HepG2 (cell line): ENCODE measurements at regions not wholly inside any gene's neighbourhood (a gene's known extent, or its start where the extent isn't known, plus 50 kb on each side); places are given as distances from the start of the nearest gene placed in this dataset.

ENCODE experiments used
- ATAC-seq: fragments of 200-7000 bp; cut with Tn5 transposase; 3 replicates; pipeline ENCODE4 v1.9.1; 2020; ENCODE audit warnings: mild to moderate bottlenecking, moderate library complexity
- BruUV-seq: library from RNA; stranded (reverse); fragments of 400-500 nt; replicated peaks from 2 replicates; lab custom pipeline; 2021; lab: Mats Ljungman, UMichigan
- CTCF ChIA-PET: fragments of 300-600 bp; formaldehyde crosslinking; extraction: SDS; loops from one replicate; lab custom pipeline; 2021; ENCODE audit warnings: low total read pairs, inconsistent platforms, low intra/inter-chr PET ratio; lab: Yijun Ruan, JAX
- POLR2A ChIA-PET: fragments of 350-600 bp; sonication (Branson Sonifier 250); formaldehyde crosslinking; loops from one replicate; lab custom pipeline; 2020; ENCODE audit warnings: antibody characterized with exemption, inconsistent platforms; lab: Yijun Ruan, JAX
- DNase-seq: peaks from one replicate; pipeline ENCODE4 v3.0.0-alpha.2; 2015; ENCODE audit warnings: low spot score
- FAIRE-seq: peaks from 3 replicates; lab custom pipeline; 2011; peaks lifted over from hg19 to GRCh38; lab: Jason Lieb, UNC
- H2AFZ ChIP-seq: one replicate; pipeline ENCODE4 v1.6.1; 2011; ENCODE audit warnings: low read length, inconsistent platforms
- H3K27ac ChIP-seq: fragments of 300-600 bp; 3 replicates; pipeline ENCODE4 v1.8.0; 2011; ENCODE audit warnings: mixed run types, mild to moderate bottlenecking, mixed read lengths, low read length, inconsistent platforms; ENCODE audit not compliant: insufficient read depth; ENCODE audit errors: extremely low read length
- H3K27me3 ChIP-seq, 2 experiments: fragments of 200-600 bp in 1 of 2; 2 replicates in 1 of 2; 3 replicates in 1 of 2; pipeline versions ENCODE4 v1.6.0 to v1.8.0; 2011; ENCODE audit warnings: low read length in 2 of 2, mild to moderate bottlenecking in 2 of 2, moderate library complexity in 2 of 2, inconsistent platforms in 1 of 2; ENCODE audit not compliant: insufficient read depth in 2 of 2, control insufficient read depth in 1 of 2
- H3K36me3 ChIP-seq, 2 experiments: fragments of 200-600 bp in 1 of 2; replicated peaks in 1 of 2; 2 replicates in 1 of 2; 3 replicates in 1 of 2; pipeline versions ENCODE4 v1.5.1 to v1.8.0; 2011; ENCODE audit warnings: low read length in 2 of 2, inconsistent platforms in 1 of 2; ENCODE audit not compliant: insufficient read depth in 2 of 2, control insufficient read depth in 1 of 2
- H3K4me1 ChIP-seq: 2 replicates; pipeline ENCODE4 v1.5.1; 2012; ENCODE audit warnings: low read length, inconsistent platforms; ENCODE audit not compliant: insufficient read depth
- H3K4me2 ChIP-seq: 2 replicates; pipeline ENCODE4 v1.6.0; 2011; ENCODE audit warnings: low read depth, low read length, inconsistent platforms
- H3K4me3 ChIP-seq, 3 experiments: fragments of 200-600 bp in 1 of 3; sonication (generic), shearing (Covaris generic) in 1 of 3; replicated peaks in 1 of 3; 2 replicates each; pipeline ENCODE4 v1.5.1; 2011 to 2016; ENCODE audit warnings: low read length in 3 of 3, inconsistent platforms in 2 of 3, low read depth in 2 of 3, mild to moderate bottlenecking in 2 of 3, control low read depth in 1 of 3, mixed read lengths in 1 of 3; ENCODE audit not compliant: insufficient read depth in 1 of 3
- H3K79me2 ChIP-seq: one replicate; pipeline ENCODE4 v1.6.1; 2011; ENCODE audit warnings: low read length, inconsistent platforms; ENCODE audit not compliant: insufficient read depth
- H3K9ac ChIP-seq: 2 replicates; pipeline ENCODE4 v1.6.0; 2011; ENCODE audit warnings: mild to moderate bottlenecking, low read depth, low read length, inconsistent platforms; ENCODE audit not compliant: insufficient read depth
- H3K9me3 ChIP-seq: 2 replicates; pipeline ENCODE4 v1.5.1; 2012; ENCODE audit warnings: mild to moderate bottlenecking, low read length
- H4K20me1 ChIP-seq: 2 replicates; pipeline ENCODE4 v1.6.0; 2011; ENCODE audit warnings: inconsistent platforms, mild to moderate bottlenecking, low read length, moderate library complexity; ENCODE audit not compliant: insufficient read depth
- SPEN ChIP-seq: sonication (generic); formaldehyde crosslinking; IDR thresholded peaks from 2 replicates; pipeline ENCODE4 v1.5.1; 2020; ENCODE audit warnings: low read depth, mild to moderate bottlenecking, missing genetic modification reagents
- ZNF878 ChIP-seq: sonication (generic); formaldehyde crosslinking; IDR thresholded peaks from 2 replicates; pipeline ENCODE4 v1.8.1; 2023; ENCODE audit warnings: mild to moderate bottlenecking, missing genetic modification reagents, moderate library complexity
- in situ Hi-C: cut with HindIII; loops from 2 replicates; pipeline ENCODE4 v1.10.0; 2017; ENCODE audit warnings: low pct_unique_long_range_greater_than_20kb; ENCODE audit not compliant: extremely low pct_ligation_motif_present
- intact Hi-C: fragments of 100-400 bp; cut with micrococcal nuclease; formaldehyde crosslinking; loops from one replicate; pipeline ENCODE4 v1.10.0; 2022; ENCODE audit not compliant: unreplicated experiment
- TF ChIP-seq, protein P1 (sequence below): sonication (generic); formaldehyde crosslinking; IDR thresholded peaks from 2 replicates; pipeline ENCODE4 v1.4.0; 2020; ENCODE audit warnings: missing genetic modification reagents

DNA sequence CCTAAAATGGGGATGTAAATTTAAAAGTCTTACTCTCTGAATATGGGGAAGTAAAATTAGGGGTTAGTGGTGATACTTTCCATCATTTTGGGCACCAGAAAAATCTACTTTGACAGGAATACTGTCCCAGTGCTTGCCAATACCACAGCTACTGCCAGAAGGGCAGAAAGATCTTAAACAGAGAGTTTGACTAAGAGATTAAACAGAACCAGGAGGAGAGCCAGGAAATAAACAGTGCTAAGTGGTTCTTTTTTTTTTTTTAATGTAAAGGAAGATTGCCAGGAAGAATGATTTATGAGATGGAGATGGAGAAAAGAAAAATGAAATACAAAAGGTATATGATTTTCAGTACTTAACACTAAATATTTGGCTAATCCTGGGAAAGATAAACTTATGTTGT is 126.8 kb downstream of the RTL3 start:
- in situ Hi-C loops: no loop called here
- FAIRE-seq: no peak

More for the DNA sequence above, 126.8 kb downstream of the RTL3 start:
- ChIA-PET CTCF (no interaction called here), POLR2A (no interaction called here)
- Histone ChIP-seq H3K36me3 (no peaks in the 10 kb centered on the region), H4K20me1 (no peaks in the 10 kb centered on the region), H3K4me3 (no peak overlapping the region), H3K9ac (no peak overlapping the region), H3K4me2 (no peak overlapping the region), H3K4me1 (no peaks in the 10 kb centered on the region), H2AFZ (no peak overlapping the region), H3K9me3 (no peaks in the 10 kb centered on the region), H3K27ac (no peak overlapping the region), H3K79me2 (no peaks in the 10 kb centered on the region), H3K27me3 (no peaks in the 10 kb centered on the region)
- no peak for DNase-seq
- TF ChIP-seq ZNF878: no peak
- TF ChIP-seq, protein P1, sequence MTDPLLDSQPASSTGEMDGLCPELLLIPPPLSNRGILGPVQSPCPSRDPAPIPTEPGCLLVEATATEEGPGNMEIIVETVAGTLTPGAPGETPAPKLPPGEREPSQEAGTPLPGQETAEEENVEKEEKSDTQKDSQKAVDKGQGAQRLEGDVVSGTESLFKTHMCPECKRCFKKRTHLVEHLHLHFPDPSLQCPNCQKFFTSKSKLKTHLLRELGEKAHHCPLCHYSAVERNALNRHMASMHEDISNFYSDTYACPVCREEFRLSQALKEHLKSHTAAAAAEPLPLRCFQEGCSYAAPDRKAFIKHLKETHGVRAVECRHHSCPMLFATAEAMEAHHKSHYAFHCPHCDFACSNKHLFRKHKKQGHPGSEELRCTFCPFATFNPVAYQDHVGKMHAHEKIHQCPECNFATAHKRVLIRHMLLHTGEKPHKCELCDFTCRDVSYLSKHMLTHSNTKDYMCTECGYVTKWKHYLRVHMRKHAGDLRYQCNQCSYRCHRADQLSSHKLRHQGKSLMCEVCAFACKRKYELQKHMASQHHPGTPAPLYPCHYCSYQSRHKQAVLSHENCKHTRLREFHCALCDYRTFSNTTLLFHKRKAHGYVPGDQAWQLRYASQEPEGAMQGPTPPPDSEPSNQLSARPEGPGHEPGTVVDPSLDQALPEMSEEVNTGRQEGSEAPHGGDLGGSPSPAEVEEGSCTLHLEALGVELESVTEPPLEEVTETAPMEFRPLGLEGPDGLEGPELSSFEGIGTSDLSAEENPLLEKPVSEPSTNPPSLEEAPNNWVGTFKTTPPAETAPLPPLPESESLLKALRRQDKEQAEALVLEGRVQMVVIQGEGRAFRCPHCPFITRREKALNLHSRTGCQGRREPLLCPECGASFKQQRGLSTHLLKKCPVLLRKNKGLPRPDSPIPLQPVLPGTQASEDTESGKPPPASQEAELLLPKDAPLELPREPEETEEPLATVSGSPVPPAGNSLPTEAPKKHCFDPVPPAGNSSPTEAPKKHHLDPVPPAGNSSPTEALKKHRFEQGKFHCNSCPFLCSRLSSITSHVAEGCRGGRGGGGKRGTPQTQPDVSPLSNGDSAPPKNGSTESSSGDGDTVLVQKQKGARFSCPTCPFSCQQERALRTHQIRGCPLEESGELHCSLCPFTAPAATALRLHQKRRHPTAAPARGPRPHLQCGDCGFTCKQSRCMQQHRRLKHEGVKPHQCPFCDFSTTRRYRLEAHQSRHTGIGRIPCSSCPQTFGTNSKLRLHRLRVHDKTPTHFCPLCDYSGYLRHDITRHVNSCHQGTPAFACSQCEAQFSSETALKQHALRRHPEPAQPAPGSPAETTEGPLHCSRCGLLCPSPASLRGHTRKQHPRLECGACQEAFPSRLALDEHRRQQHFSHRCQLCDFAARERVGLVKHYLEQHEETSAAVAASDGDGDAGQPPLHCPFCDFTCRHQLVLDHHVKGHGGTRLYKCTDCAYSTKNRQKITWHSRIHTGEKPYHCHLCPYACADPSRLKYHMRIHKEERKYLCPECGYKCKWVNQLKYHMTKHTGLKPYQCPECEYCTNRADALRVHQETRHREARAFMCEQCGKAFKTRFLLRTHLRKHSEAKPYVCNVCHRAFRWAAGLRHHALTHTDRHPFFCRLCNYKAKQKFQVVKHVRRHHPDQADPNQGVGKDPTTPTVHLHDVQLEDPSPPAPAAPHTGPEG (CRISPR knock-in tag): no peak
- no peak for TF ChIP-seq SPEN
- intact Hi-C loops: no loop called here
- BruUV-seq: no TSS peak
- no peak for ATAC-seq
